Activated CD4-positive, alpha-beta T cell treated with anti-CD3 and anti-CD28 coated beads, Interleukin-2, Interleukin-6, amounts not matched to agents 100 ng/mL and 50 ng/mL, durations not matched to agents 16 hours and 8 hours (primary cell): ENCODE measurements at regions not wholly inside any gene's neighbourhood (a gene's known extent, or its start where the extent isn't known, plus 50 kb on each side); places are given as distances from the start of the nearest gene placed in this dataset.
A peak's percentile ranks its signal among the peaks of the same experiment; 100 is the strongest.
"Not testable (repeated sequence)": the region's sequence is repeated elsewhere in the genome, so short reads cannot be mapped to it uniquely, and the experiment has no call there.

Source experiments
- DNase-seq: peaks from one replicate; pipeline ENCODE4 v3.0.0-alpha.2; 2020

GRCh38 chr11:88061111-88061510 is 114.1 kb downstream of the RAB38 start:
- DNase-seq: no peak

DNA sequence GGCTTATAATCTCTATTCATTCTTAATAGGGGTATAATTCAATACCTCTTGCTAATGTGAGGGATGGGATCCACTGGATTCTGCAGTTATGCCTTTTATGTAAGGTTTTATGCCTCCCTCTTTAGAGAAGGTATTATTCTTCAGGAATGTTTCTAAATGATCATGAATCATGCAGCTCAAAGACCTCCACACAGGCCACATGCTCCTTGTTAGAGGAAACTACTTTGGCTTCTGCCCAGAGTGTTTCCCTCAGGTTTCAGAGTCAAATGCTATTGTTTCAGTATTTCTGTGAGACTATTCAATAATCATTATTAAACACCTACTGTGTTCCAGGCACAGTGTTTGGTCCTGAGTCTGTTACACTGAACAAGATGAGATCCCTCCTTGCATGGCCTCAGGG is 115.9 kb downstream of the RAB38 start:
- DNase-seq: no peak

- no peak for DNase-seq
These were observed 123.8 kb downstream of the RAB38 start for GRCh38 chr11:88051396-88051795.

DNA sequence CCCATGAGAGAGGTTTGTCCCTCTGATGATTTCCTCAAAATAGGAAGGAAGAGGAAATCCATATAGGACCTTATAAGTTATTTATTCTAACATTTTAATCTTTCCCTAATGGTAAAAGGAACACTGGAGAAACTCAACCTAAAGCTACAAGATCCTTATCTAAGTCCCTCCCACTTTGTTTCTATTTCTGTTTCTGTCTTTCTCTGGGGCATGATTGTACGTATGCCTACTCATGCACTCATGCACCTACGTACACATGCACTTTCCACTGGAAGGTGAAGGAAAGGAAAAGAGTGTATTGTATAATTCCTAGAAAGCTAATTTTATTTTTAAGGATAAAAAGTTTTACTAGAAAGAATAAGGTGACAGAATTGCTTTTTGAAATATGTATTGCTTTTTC is 125.0 kb downstream of the RAB38 start:
- DNase-seq: no peak

DNA sequence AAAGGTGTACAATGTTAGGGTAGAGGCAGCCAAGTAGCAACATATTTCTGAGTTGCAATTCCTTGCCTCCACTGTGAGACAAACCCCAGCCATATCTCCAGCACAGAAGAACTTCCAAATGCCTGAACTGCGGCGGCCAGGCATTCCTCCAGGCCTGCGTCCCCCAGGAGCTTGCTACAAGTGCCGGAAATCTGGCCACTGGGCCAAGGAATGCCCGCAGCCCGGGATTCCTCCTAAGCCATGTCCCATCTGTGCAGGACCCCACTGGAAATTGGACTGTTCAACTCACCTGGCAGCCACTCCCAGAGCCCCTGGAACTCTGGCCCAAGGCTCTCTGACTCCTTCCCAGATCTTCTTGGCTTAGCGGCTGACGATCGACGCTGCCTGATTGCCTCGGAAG is 130.0 kb downstream of the RAB38 start:
- DNase-seq: not testable (repeated sequence)

GRCh38 chr11:88044658-88045057 is 130.6 kb downstream of the RAB38 start:
- not testable (repeated sequence) for DNase-seq

GRCh38 chr11:88043149-88043548 is 132.1 kb downstream of the RAB38 start:
- no peak for DNase-seq

DNA sequence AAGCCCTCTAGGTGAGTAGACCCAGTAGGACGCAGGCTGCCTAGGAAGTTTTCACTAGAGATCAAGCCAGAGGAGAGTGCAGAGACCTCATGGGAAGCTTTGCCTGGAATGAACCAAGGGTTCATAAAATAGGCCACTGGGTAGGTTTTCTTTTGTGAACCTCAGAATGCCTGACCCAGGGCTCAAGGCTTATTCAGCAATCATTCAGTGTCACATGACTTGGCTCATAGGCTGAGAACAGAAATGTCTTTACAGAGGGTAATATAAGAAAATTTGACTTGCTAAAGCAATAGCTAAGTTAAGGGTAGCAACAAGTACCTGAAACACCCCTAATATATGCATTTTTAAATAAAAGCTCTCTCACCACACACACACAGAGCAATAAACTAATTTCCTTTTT is 132.6 kb downstream of the RAB38 start:
- DNase-seq: no peak

GRCh38 chr11:88042238-88042637 is 133.0 kb downstream of the RAB38 start:
- DNase-seq: no peak

- DNase-seq: no peak
These were observed 133.6 kb downstream of the RAB38 start for GRCh38 chr11:88041679-88042078.

GRCh38 chr11:88040148-88040496 is 135.1 kb downstream of the RAB38 start:
- DNase-seq: no peak

- no peak for DNase-seq
These were observed 135.6 kb downstream of the RAB38 start for GRCh38 chr11:88039476-88040147.

DNA sequence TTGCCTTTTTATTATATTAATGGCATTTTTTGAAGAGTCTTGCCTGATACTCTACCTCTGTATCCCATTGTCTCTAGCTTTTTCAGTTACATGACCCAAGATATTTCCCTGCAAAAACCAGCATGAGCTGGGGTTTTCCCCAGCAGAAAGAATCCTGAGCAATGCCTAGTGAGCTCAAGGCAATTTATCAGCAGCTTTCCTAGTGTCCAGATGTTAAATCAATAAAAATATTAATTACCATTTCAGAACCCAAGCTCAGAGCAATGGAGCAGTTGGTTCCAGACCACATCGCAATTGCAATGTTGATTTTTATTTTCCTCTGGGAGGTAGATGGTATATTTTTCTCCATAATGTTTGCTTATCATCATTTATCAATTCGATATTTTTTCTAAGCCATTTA is 137.2 kb downstream of the RAB38 start:
- no peak for DNase-seq

- no peak for DNase-seq
These were observed 138.5 kb downstream of the RAB38 start for GRCh38 chr11:88036701-88037100.

- no peak for DNase-seq
These were observed 140.0 kb downstream of the RAB38 start for GRCh38 chr11:88035271-88035670.

- no peak for DNase-seq
These were observed 157.6 kb downstream of the RAB38 start for GRCh38 chr11:88017666-88018065.

DNA sequence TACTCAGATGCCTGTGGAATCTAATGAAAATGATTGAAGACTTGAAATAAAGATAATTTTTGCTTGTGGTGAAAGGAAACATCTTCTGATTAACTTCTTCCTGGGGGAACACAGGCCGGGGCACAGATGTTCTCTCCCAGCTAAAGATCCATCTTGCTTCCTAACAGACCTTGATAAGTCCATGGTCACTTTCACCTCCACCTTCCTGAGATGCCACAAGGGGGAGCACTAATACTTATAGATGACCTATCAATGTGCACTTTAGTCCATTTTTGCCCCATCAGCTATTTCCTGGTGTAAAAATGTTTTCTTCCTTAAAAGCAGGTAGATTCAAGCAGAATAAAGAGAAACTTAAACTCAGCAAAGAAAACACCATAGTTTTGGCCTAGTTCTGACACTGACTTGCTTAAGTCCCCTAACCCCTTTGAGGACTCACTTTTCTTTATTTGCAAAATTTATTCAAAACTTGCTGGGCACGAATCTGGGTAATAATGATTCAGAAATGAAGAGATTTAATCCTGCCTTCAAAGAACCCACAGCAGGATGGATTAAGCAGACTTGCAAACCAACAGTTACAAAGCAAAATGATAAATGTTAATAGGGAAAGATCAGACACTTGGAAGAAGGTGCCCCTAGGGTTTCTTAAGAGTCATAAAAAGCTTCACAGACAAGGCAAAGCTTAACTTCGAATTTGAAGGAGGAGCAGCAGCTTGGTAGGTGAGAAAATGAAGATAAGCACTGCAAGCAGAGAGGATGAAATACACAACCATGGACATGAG is 158.7 kb downstream of the RAB38 start:
- peak; percentile 78 for DNase-seq

- DNase-seq: no peak
These were observed 160.1 kb downstream of the RAB38 start for GRCh38 chr11:88015170-88015569.

DNA sequence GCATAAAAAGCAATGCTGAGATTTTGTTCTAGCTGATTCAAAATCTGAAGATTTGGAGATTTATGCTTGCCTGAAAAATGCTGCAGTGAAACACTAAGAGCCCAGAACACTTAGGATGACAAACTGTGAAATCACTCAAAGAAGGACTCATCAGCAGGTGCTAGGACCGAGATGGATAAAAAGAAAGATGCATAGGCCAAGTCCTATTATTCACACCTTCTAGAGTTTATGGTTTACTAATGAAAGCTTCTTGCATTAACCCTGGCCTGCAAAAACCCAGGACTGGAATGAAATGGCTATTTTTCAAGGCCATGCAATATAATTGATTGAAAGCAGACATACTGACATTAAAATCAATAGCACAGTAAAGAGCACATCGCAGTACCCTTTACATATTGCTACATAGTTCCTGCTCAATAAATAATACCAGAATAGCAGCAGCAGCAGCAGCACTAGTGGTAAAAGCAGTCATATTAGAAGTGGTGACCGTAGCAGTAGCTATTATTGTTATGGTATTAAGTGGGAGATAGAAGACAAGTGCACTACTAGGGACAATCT is 161.7 kb downstream of the RAB38 start:
- no peak for DNase-seq

GRCh38 chr11:88012456-88012855 is 162.8 kb downstream of the RAB38 start:
- DNase-seq: no peak

- no peak for DNase-seq
These were observed 199.2 kb downstream of the RAB38 start for GRCh38 chr11:87976009-87976408.

- no peak for DNase-seq
These were observed 200.4 kb downstream of the RAB38 start for GRCh38 chr11:87974797-87975196.

- no peak for DNase-seq
These were observed 203.1 kb downstream of the RAB38 start for GRCh38 chr11:87972133-87972532.

- no peak for DNase-seq
These were observed 203.9 kb downstream of the RAB38 start for GRCh38 chr11:87971354-87971753.
